GM12878 (cell line): ENCODE measurements at regions not wholly inside any gene's neighbourhood (a gene's known extent, or its start where the extent isn't known, plus 50 kb on each side); places are given as distances from the start of the nearest gene placed in this dataset.

Experiments used
- ATAC-seq: fragments of 200-7000 bp; cut with Tn5 transposase; 3 replicates; pipeline ENCODE4 v1.9.1; 2020; ENCODE audit warnings: mild to moderate bottlenecking, moderate library complexity
- BruUV-seq: library from RNA; stranded (reverse); fragments of 400-500 nt; replicated peaks from 2 replicates; lab custom pipeline; 2021; lab: Mats Ljungman, UMichigan
- CTCF ChIA-PET: fragments of 300-600 bp; sonication (Branson Sonifier 250); formaldehyde crosslinking; extraction: SDS; loops from one replicate; lab custom pipeline; 2021; ENCODE audit warnings: inconsistent platforms; lab: Yijun Ruan, JAX
- POLR2A ChIA-PET: fragments of 350-600 bp; formaldehyde crosslinking; extraction: SDS; loops from one replicate; lab custom pipeline; 2021; ENCODE audit warnings: inconsistent platforms; lab: Charles Lee
- RAD21 ChIA-PET: fragments of 300-600 bp; sonication (Branson Sonifier 250); formaldehyde crosslinking; loops from one replicate; lab custom pipeline; 2023; ENCODE audit warnings: antibody characterized with exemption; ENCODE audit not compliant: unreplicated experiment; lab: Charles Lee
- SMC1A ChIA-PET: fragments of 300-600 bp; sonication (Branson Sonifier 250); formaldehyde crosslinking; loops from one replicate; lab custom pipeline; 2023; ENCODE audit not compliant: unreplicated experiment, uncharacterized antibody; lab: Charles Lee
- DNase-seq: peaks from one replicate; pipeline ENCODE4 v3.0.0-alpha.2; 2011; ENCODE audit warnings: low read depth, low spot score
- FAIRE-seq: peaks from 3 replicates; lab custom pipeline; 2011; peaks lifted over from hg19 to GRCh38; lab: Jason Lieb, UNC
- H2AFZ ChIP-seq: 2 replicates; pipeline ENCODE4 v1.6.0; 2011; ENCODE audit warnings: low read depth, low read length, control low read depth; ENCODE audit not compliant: control insufficient read depth
- H3K27ac ChIP-seq: 2 replicates; pipeline ENCODE4 v1.5.1; 2011; ENCODE audit warnings: control low read depth; ENCODE audit not compliant: control insufficient read depth, insufficient read depth
- H3K27me3 ChIP-seq, 2 experiments: replicated peaks in 1 of 2; 2 replicates each; pipeline versions ENCODE4 v1.6.0 to v1.6.1; 2011; ENCODE audit warnings: low read length in 1 of 2; ENCODE audit not compliant: control insufficient read depth in 2 of 2, insufficient read depth in 2 of 2
- H3K36me3 ChIP-seq, 2 experiments: 2 replicates each; pipeline ENCODE4 v1.5.1; 2011; ENCODE audit warnings: low read length in 1 of 2; ENCODE audit not compliant: control insufficient read depth in 2 of 2, insufficient read depth in 2 of 2
- H3K4me1 ChIP-seq: 2 replicates; pipeline ENCODE4 v1.6.1; 2011; ENCODE audit warnings: mild to moderate bottlenecking, low read length, moderate library complexity, mixed read lengths; ENCODE audit not compliant: control insufficient read depth, insufficient read depth
- H3K4me2 ChIP-seq: 2 replicates; pipeline ENCODE4 v1.6.0; 2011; ENCODE audit warnings: control low read depth; ENCODE audit not compliant: control insufficient read depth, insufficient read depth
- H3K4me3 ChIP-seq: fragments of 200-600 bp; sonication (generic); 2 replicates; pipeline ENCODE4 v1.5.1; 2016
- H3K79me2 ChIP-seq: 2 replicates; pipeline ENCODE4 v1.6.0; 2011; ENCODE audit warnings: low read length; ENCODE audit not compliant: control insufficient read depth, insufficient read depth
- H3K9ac ChIP-seq: 2 replicates; pipeline ENCODE4 v1.8.0; 2011; ENCODE audit warnings: low read length, control low read depth, mixed read lengths; ENCODE audit not compliant: control insufficient read depth, insufficient read depth
- H3K9me3 ChIP-seq: replicated peaks from 3 replicates; pipeline ENCODE4 v1.5.1; 2011; ENCODE audit warnings: mild to moderate bottlenecking, low read length; ENCODE audit not compliant: control insufficient read depth, insufficient read depth
- H4K20me1 ChIP-seq: 2 replicates; pipeline ENCODE4 v1.6.0; 2011; ENCODE audit not compliant: control insufficient read depth, insufficient read depth
- ASH2L ChIP-seq: fragments of 300-600, 200-600 bp; sonication (generic); IDR thresholded peaks from 2 replicates; pipeline ENCODE4 v1.6.1; 2017; ENCODE audit warnings: low read depth, mild to moderate bottlenecking, borderline replicate concordance
- FOS ChIP-seq: IDR thresholded peaks from 3 replicates; pipeline ENCODE4 v1.6.1; 2011; ENCODE audit warnings: borderline replicate concordance; ENCODE audit not compliant: insufficient read length; ENCODE audit errors: extremely low read depth
- FOXK2 ChIP-seq: fragments of 450-650 bp; IDR thresholded peaks from 2 replicates; pipeline ENCODE4 v1.6.1; 2017; ENCODE audit warnings: mild to moderate bottlenecking, moderate library complexity
- MEF2B ChIP-seq: fragments of 450-650 bp; IDR thresholded peaks from 2 replicates; pipeline ENCODE4 v1.6.1; 2018; ENCODE audit warnings: mild to moderate bottlenecking, moderate library complexity; ENCODE audit not compliant: partially characterized antibody, poor library complexity, severe bottlenecking
- MTA3 ChIP-seq: IDR thresholded peaks from 2 replicates; pipeline ENCODE4 v1.6.1; 2012; ENCODE audit warnings: low read length, inconsistent platforms, borderline replicate concordance
- RELA ChIP-seq: fragments of 450-650 bp; IDR thresholded peaks from 2 replicates; pipeline ENCODE4 v1.8.0; 2014; ENCODE audit warnings: borderline replicate concordance; ENCODE audit not compliant: partially characterized antibody
- TARDBP ChIP-seq: IDR thresholded peaks from 2 replicates; pipeline ENCODE4 v1.6.1; 2016; ENCODE audit warnings: borderline replicate concordance
- ZNF622 ChIP-seq: fragments of 450-650 bp; IDR thresholded peaks from 2 replicates; pipeline ENCODE4 v1.6.1; 2017; ENCODE audit warnings: mild to moderate bottlenecking, inconsistent platforms
- WGBS: methylation state at CpG from one replicate; pipeline ENCODE4 v1.1.6; 2016; ENCODE audit warnings: low lambda C conversion rate; ENCODE audit not compliant: insufficient replicate concordance, insufficient coverage; ENCODE audit errors: missing lambda C conversion rate; 5-methylcytosine and 5-hydroxymethylcytosine counted together
- in situ Hi-C: fragments of 300-500 bp; cut with MboI; formaldehyde crosslinking; loops from 9 replicates; pipeline ENCODE4 v1.14.3; 2018; ENCODE audit warnings: mixed read lengths
- intact Hi-C: fragments of 100-400 bp; cut with micrococcal nuclease; formaldehyde crosslinking; loops from one replicate; pipeline ENCODE4 v1.14.2; 2022; ENCODE audit not compliant: unreplicated experiment
- TF ChIP-seq, protein P1 (sequence below): fragments of 450-650 bp; conservative IDR thresholded peaks from 2 replicates; pipeline ENCODE4 v1.6.1; 2017; ENCODE audit warnings: mild to moderate bottlenecking, moderate library complexity
- TF ChIP-seq, protein P2 (sequence below): fragments of 450-650 bp; IDR thresholded peaks from 2 replicates; pipeline ENCODE4 v1.6.1; 2017; ENCODE audit warnings: low read depth, mild to moderate bottlenecking, moderate library complexity
- TF ChIP-seq, protein P3 (sequence below): IDR thresholded peaks from 2 replicates; pipeline ENCODE4 v1.6.1; 2012; ENCODE audit warnings: low read length, inconsistent platforms
- TF ChIP-seq, protein P4 (sequence below): fragments of 450-650 bp; formaldehyde crosslinking; IDR thresholded peaks from 2 replicates; pipeline ENCODE4 v1.4.0; 2020; ENCODE audit warnings: mild to moderate bottlenecking, moderate library complexity
- TF ChIP-seq, protein P5 (sequence below): IDR thresholded peaks from 2 replicates; pipeline ENCODE4 v1.6.1; 2011; ENCODE audit warnings: borderline replicate concordance, low read depth, mild to moderate bottlenecking, moderate library complexity, low read length; ENCODE audit not compliant: insufficient read depth, poor library complexity, severe bottlenecking

DNA sequence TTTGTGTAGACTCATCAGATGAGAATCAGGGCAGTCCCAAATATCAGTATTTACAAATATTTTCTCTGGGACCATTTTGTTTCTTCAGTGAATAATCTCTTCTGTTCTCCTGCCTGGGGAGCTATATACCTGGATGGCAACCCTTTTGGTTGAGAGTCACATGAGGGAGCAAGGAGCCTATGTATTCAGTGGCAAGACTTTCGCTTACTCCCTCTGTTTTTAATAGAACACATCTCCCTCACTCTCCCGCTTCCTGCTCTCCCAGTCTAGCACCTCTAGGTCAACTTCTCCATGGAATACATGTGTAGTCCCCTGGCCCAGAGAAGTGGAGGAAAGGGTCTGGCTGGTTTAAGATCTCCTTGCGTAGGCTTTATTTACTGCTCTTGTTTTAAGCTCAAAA, 600.3 kb downstream of the CCDC85A start (continued):
- TF ChIP-seq, protein P1, sequence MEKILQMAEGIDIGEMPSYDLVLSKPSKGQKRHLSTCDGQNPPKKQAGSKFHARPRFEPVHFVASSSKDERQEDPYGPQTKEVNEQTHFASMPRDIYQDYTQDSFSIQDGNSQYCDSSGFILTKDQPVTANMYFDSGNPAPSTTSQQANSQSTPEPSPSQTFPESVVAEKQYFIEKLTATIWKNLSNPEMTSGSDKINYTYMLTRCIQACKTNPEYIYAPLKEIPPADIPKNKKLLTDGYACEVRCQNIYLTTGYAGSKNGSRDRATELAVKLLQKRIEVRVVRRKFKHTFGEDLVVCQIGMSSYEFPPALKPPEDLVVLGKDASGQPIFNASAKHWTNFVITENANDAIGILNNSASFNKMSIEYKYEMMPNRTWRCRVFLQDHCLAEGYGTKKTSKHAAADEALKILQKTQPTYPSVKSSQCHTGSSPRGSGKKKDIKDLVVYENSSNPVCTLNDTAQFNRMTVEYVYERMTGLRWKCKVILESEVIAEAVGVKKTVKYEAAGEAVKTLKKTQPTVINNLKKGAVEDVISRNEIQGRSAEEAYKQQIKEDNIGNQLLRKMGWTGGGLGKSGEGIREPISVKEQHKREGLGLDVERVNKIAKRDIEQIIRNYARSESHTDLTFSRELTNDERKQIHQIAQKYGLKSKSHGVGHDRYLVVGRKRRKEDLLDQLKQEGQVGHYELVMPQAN: no peak
- TF ChIP-seq FOS (no peak), MTA3 (no peak)

DNA sequence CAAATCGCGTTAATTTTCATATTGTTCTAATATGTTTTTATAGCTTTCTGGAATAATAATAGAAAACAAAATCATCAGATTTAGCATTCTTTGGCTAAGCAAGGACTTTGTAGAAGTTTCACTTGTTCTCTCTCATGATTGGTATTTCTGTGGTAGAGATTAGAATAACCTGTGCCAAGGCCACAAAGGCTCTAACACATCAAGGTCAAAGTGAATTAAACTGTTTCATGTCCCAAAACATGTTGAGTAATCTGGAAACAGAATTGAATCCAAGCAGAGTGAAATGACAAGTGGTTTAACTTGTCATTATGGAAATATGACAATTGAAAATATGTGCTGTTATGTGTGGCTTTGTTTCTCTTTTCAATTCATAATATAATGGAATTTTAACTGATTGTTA, 617.4 kb downstream of the CCDC85A start:
- Histone ChIP-seq H3K9me3 (no peaks in the 10 kb centered on the region), H3K36me3 (no peaks in the 10 kb centered on the region), H3K4me3 (no peak overlapping the region), H3K9ac (no peak overlapping the region), H3K27ac (no peak overlapping the region), H3K4me2 (no peak overlapping the region), H2AFZ (no peak overlapping the region), H3K79me2 (no peaks in the 10 kb centered on the region), H3K4me1 (no peaks in the 10 kb centered on the region), H4K20me1 (no peaks in the 10 kb centered on the region), H3K27me3 (no peaks in the 10 kb centered on the region; a peak in 1 of 4 replicates)
- FAIRE-seq: no peak
- ChIA-PET RAD21 (no interaction called here), CTCF (no interaction called here), POLR2A (no interaction called here), SMC1A (no interaction called here)
- in situ Hi-C loops: no loop called here
- DNase-seq: no peak
- no peak for ATAC-seq
- no TSS peak for BruUV-seq
- intact Hi-C loops: no loop called here
- WGBS: 75% methylated on average over 2 of the region's 2 CpGs
- TF ChIP-seq, protein P2, sequence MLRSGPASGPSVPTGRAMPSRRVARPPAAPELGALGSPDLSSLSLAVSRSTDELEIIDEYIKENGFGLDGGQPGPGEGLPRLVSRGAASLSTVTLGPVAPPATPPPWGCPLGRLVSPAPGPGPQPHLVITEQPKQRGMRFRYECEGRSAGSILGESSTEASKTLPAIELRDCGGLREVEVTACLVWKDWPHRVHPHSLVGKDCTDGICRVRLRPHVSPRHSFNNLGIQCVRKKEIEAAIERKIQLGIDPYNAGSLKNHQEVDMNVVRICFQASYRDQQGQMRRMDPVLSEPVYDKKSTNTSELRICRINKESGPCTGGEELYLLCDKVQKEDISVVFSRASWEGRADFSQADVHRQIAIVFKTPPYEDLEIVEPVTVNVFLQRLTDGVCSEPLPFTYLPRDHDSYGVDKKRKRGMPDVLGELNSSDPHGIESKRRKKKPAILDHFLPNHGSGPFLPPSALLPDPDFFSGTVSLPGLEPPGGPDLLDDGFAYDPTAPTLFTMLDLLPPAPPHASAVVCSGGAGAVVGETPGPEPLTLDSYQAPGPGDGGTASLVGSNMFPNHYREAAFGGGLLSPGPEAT: no peak
- TF ChIP-seq FOXK2: no peak
- TF ChIP-seq TARDBP: no peak
- no peak for TF ChIP-seq ZNF622
- TF ChIP-seq ASH2L: no peak
- TF ChIP-seq, protein P3, sequence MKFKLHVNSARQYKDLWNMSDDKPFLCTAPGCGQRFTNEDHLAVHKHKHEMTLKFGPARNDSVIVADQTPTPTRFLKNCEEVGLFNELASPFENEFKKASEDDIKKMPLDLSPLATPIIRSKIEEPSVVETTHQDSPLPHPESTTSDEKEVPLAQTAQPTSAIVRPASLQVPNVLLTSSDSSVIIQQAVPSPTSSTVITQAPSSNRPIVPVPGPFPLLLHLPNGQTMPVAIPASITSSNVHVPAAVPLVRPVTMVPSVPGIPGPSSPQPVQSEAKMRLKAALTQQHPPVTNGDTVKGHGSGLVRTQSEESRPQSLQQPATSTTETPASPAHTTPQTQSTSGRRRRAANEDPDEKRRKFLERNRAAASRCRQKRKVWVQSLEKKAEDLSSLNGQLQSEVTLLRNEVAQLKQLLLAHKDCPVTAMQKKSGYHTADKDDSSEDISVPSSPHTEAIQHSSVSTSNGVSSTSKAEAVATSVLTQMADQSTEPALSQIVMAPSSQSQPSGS: no peak
- TF ChIP-seq, protein P4, sequence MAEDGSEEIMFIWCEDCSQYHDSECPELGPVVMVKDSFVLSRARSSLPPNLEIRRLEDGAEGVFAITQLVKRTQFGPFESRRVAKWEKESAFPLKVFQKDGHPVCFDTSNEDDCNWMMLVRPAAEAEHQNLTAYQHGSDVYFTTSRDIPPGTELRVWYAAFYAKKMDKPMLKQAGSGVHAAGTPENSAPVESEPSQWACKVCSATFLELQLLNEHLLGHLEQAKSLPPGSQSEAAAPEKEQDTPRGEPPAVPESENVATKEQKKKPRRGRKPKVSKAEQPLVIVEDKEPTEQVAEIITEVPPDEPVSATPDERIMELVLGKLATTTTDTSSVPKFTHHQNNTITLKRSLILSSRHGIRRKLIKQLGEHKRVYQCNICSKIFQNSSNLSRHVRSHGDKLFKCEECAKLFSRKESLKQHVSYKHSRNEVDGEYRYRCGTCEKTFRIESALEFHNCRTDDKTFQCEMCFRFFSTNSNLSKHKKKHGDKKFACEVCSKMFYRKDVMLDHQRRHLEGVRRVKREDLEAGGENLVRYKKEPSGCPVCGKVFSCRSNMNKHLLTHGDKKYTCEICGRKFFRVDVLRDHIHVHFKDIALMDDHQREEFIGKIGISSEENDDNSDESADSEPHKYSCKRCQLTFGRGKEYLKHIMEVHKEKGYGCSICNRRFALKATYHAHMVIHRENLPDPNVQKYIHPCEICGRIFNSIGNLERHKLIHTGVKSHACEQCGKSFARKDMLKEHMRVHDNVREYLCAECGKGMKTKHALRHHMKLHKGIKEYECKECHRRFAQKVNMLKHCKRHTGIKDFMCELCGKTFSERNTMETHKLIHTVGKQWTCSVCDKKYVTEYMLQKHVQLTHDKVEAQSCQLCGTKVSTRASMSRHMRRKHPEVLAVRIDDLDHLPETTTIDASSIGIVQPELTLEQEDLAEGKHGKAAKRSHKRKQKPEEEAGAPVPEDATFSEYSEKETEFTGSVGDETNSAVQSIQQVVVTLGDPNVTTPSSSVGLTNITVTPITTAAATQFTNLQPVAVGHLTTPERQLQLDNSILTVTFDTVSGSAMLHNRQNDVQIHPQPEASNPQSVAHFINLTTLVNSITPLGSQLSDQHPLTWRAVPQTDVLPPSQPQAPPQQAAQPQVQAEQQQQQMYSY (CRISPR knock-in tag): no peak
- TF ChIP-seq, protein P5, sequence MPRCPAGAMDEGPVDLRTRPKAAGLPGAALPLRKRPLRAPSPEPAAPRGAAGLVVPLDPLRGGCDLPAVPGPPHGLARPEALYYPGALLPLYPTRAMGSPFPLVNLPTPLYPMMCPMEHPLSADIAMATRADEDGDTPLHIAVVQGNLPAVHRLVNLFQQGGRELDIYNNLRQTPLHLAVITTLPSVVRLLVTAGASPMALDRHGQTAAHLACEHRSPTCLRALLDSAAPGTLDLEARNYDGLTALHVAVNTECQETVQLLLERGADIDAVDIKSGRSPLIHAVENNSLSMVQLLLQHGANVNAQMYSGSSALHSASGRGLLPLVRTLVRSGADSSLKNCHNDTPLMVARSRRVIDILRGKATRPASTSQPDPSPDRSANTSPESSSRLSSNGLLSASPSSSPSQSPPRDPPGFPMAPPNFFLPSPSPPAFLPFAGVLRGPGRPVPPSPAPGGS: no peak
- no peak for TF ChIP-seq RELA
- TF ChIP-seq MEF2B: no peak
